ENCODE measurements at regions not wholly inside any gene's neighbourhood (a gene's known extent, or its start where the extent isn't known, plus 50 kb on each side); places are given as distances from the start of the nearest gene placed in this dataset.

- H3K4me3 ChIP-seq, result no peak overlapping the region
- H3K27me3 ChIP-seq, result no peaks in the 10 kb centered on the region
- no peak for DNase-seq
- H3K4me1 ChIP-seq, result peaks cover 0 to 13% (median 2%) of the 10 kb centered on the region in 4 donors
- no peaks in the 10 kb centered on the region for H3K36me3 ChIP-seq
- intact Hi-C loops (cut with DNase I), result no loop called here
- TF ChIP-seq POLR2A (IDR thresholded peaks at IDR 0.05), result no peak
- TF ChIP-seq CTCF (IDR thresholded peaks at IDR 0.05), result no peak
- no CpG with 5 or more reads among the region's 5 CpGs for WGBS (ENCODE audit: insufficient coverage, low coverage, low lambda C conversion rate, missing lambda C conversion rate)
- H3K9me3 ChIP-seq, result no peaks in the 10 kb centered on the region
- no peak for ATAC-seq
- peak overlapping the region in 1 of 3 donors; percentile 71 for H3K27ac ChIP-seq
These were observed 71.4 kb upstream of the LAPTM4A start for GRCh38 chr2:20122864-20123263.

- TF ChIP-seq CTCF (IDR thresholded peaks at IDR 0.05) (no peak), POLR2A (IDR thresholded peaks at IDR 0.05) (no peak)
- intact Hi-C loops (cut with DNase I), result no loop called here
- WGBS (ENCODE audit: insufficient coverage, low coverage, low lambda C conversion rate, missing lambda C conversion rate), result 87% methylated on average over 10 of the region's 10 CpGs
- Histone ChIP-seq H3K27ac (peak overlapping the region in 1 of 3 donors; percentile 71), H3K9me3 (no peaks in the 10 kb centered on the region), H3K27me3 (no peaks in the 10 kb centered on the region), H3K4me1 (peaks cover 0 to 13% (median 2%) of the 10 kb centered on the region in 4 donors), H3K4me3 (no peak overlapping the region), H3K36me3 (no peaks in the 10 kb centered on the region)
- DNase-seq (no peak), ATAC-seq (peak in 3 of 4 donors; percentile 15 to 59 (median 46))
These were observed 69.4 kb upstream of the LAPTM4A start for GRCh38 chr2:20120569-20121416.

- no peaks in the 10 kb centered on the region for H3K27me3 ChIP-seq
- intact Hi-C loops (cut with DNase I), result loop anchor here in 1 of 2 donors (10.0 kb wide), 1 partner anchor 107 kb away; the partner anchor contains the start of gene SDC1
- no peak overlapping the region for H3K4me3 ChIP-seq
- no peak for TF ChIP-seq POLR2A (IDR thresholded peaks at IDR 0.05)
- TF ChIP-seq CTCF (IDR thresholded peaks at IDR 0.05), result no peak
- ATAC-seq, result no peak
- WGBS (ENCODE audit: insufficient coverage, low coverage, low lambda C conversion rate, missing lambda C conversion rate), result 80% methylated on average over 6 of the region's 8 CpGs
- H3K36me3 ChIP-seq, result no peaks in the 10 kb centered on the region
- no peak for DNase-seq
- H3K9me3 ChIP-seq, result no peaks in the 10 kb centered on the region
- no peak overlapping the region for H3K27ac ChIP-seq
- peaks cover 0 to 13% (median 2%) of the 10 kb centered on the region in 4 donors for H3K4me1 ChIP-seq
These were observed 66.6 kb upstream of the LAPTM4A start for GRCh38 chr2:20118051-20118450.

GRCh38 chr2:20115902-20116301, 64.5 kb upstream of the LAPTM4A start:
- TF ChIP-seq CTCF (IDR thresholded peaks at IDR 0.05) (no peak), POLR2A (IDR thresholded peaks at IDR 0.05) (no peak)
- Histone ChIP-seq H3K4me1 (peaks cover 0 to 3% (median 0%) of the 10 kb centered on the region in 4 donors), H3K36me3 (no peaks in the 10 kb centered on the region), H3K4me3 (no peak overlapping the region), H3K27me3 (no peaks in the 10 kb centered on the region), H3K27ac (no peak overlapping the region), H3K9me3 (no peaks in the 10 kb centered on the region)
- ATAC-seq (no peak), DNase-seq (no peak)
- WGBS (ENCODE audit: insufficient coverage, low coverage, low lambda C conversion rate, missing lambda C conversion rate), result no CpG with 5 or more reads among the region's 4 CpGs
- intact Hi-C loops (cut with DNase I), result loop anchor here in 1 of 2 donors (10.0 kb wide), 1 partner anchor 109 kb away; the partner anchor contains the start of gene SDC1
